HCT116 (cell line): ENCODE measurements at regions not wholly inside any gene's neighbourhood (a gene's known extent, or its start where the extent isn't known, plus 50 kb on each side); places are given as distances from the start of the nearest gene placed in this dataset.

ENCODE experiments used
- ATAC-seq: fragments of 200-7000 bp; cut with Tn5 transposase; 2 replicates; pipeline ENCODE4 v1.9.1; 2020; ENCODE audit warnings: mild to moderate bottlenecking, moderate library complexity
- BruUV-seq: library from RNA; stranded (reverse); fragments of 400-500 nt; replicated peaks from 2 replicates; lab custom pipeline; 2021; lab: Mats Ljungman, UMichigan
- CTCF ChIA-PET: fragments of 300-600 bp; sonication (Branson Sonifier 250); formaldehyde crosslinking; loops from one replicate; lab custom pipeline; 2021; ENCODE audit warnings: antibody characterized with exemption; lab: Charles Lee
- POLR2A ChIA-PET: fragments of 300-600, 350-600 bp; sonication (Branson Sonifier 250); formaldehyde crosslinking; loops from one replicate; lab custom pipeline; 2021; ENCODE audit warnings: antibody characterized with exemption; lab: Charles Lee
- RAD21 ChIA-PET, 2 experiments: fragments of 300-600 bp; sonication (Branson Sonifier 250); formaldehyde crosslinking; loops; one replicate each; lab custom pipeline; 2023; ENCODE audit warnings: low total read pairs in 2 of 2; ENCODE audit not compliant: uncharacterized antibody in 2 of 2, unreplicated experiment in 2 of 2, low non-redundant PET in 1 of 2; lab: Charles Lee
- DNase-seq: peaks from one replicate; pipeline ENCODE4 v3.0.0-alpha.2; 2010; ENCODE audit warnings: low read depth, low spot score
- H2AFZ ChIP-seq: fragments of 200-600 bp; shearing (Covaris generic), sonication (generic); 2 replicates; pipeline ENCODE4 v1.6.1; 2017; ENCODE audit warnings: low read depth, mixed run types, mixed read lengths, antibody characterized with exemption, low read length; ENCODE audit not compliant: poor library complexity, severe bottlenecking
- H3K27ac ChIP-seq: 2 replicates; pipeline ENCODE4 v1.5.1; 2012; ENCODE audit warnings: low read depth, low read length
- H3K27me3 ChIP-seq: fragments of 200-600 bp; sonication (generic); 2 replicates; pipeline ENCODE4 v1.6.1; 2016; ENCODE audit warnings: mixed run types, low read length, mixed read lengths; ENCODE audit not compliant: insufficient read depth
- H3K36me3 ChIP-seq, 2 experiments: fragments of 200-500 bp in 1 of 2; fragments of 200-600 bp in 1 of 2; sonication (Bioruptor generic) in 1 of 2; sonication (generic) in 1 of 2; 2 replicates each; pipeline versions ENCODE4 v1.5.1 to v1.6.1; 2014 to 2016; ENCODE audit warnings: low read length in 2 of 2, inconsistent platforms in 1 of 2, mixed read lengths in 1 of 2, mixed run types in 1 of 2; ENCODE audit not compliant: insufficient read depth in 2 of 2, control insufficient read depth in 1 of 2
- H3K4me1 ChIP-seq, 2 experiments: fragments of 200-600 bp in 1 of 2; sonication (generic) in 1 of 2; 2 replicates each; pipeline versions ENCODE4 v1.5.1 to v1.6.1; 2012 to 2017; ENCODE audit warnings: low read length in 2 of 2, inconsistent platforms in 1 of 2, mild to moderate bottlenecking in 1 of 2, mixed read lengths in 1 of 2, mixed run types in 1 of 2, moderate library complexity in 1 of 2; ENCODE audit not compliant: insufficient read depth in 2 of 2, control insufficient read depth in 1 of 2
- H3K4me2 ChIP-seq: fragments of 200-600 bp; sonication (generic); 2 replicates; pipeline ENCODE4 v1.6.1; 2017; ENCODE audit warnings: mixed run types, low read length, mixed read lengths
- H3K4me3 ChIP-seq, 2 experiments: fragments of 200-600 bp in 1 of 2; sonication (generic) in 1 of 2; replicated peaks in 1 of 2; 2 replicates each; pipeline ENCODE4 v1.5.1; 2011 to 2016; ENCODE audit warnings: low read length in 2 of 2, control low read depth in 1 of 2, low read depth in 1 of 2, mild to moderate bottlenecking in 1 of 2, mixed read lengths in 1 of 2, mixed run types in 1 of 2
- H3K79me2 ChIP-seq: fragments of 200-600 bp; sonication (generic); 2 replicates; pipeline ENCODE4 v1.6.1; 2017; ENCODE audit warnings: mild to moderate bottlenecking, mixed run types, low read length, moderate library complexity, mixed read lengths; ENCODE audit not compliant: insufficient read depth
- H3K9ac ChIP-seq: fragments of 200-600 bp; sonication (generic); 2 replicates; pipeline ENCODE4 v1.6.1; 2016; ENCODE audit warnings: low read length, mixed read lengths
- H3K9me2 ChIP-seq: fragments of 200-600 bp; sonication (generic), shearing (Covaris generic); 2 replicates; pipeline ENCODE4 v1.6.1; 2017; ENCODE audit warnings: mixed run types, mild to moderate bottlenecking, moderate library complexity; ENCODE audit not compliant: insufficient read depth
- H3K9me3 ChIP-seq, 2 experiments: fragments of 200-500 bp in 1 of 2; fragments of 200-600 bp in 1 of 2; sonication (Bioruptor generic) in 1 of 2; sonication (generic) in 1 of 2; 2 replicates each; pipeline ENCODE4 v1.6.1; 2014 to 2017; ENCODE audit warnings: low read length in 2 of 2, mixed read lengths in 2 of 2, inconsistent platforms in 1 of 2, low read depth in 1 of 2, mild to moderate bottlenecking in 1 of 2, mixed run types in 1 of 2, moderate library complexity in 1 of 2; ENCODE audit not compliant: control insufficient read depth in 1 of 2, insufficient read depth in 1 of 2
- H4K20me1 ChIP-seq: fragments of 200-600 bp; sonication (generic), shearing (Covaris generic); 2 replicates; pipeline ENCODE4 v1.6.1; 2017; ENCODE audit warnings: mixed run types, mild to moderate bottlenecking, moderate library complexity; ENCODE audit not compliant: insufficient read depth
- CBX3 ChIP-seq: IDR thresholded peaks from 2 replicates; pipeline ENCODE4 v1.6.1; 2012; ENCODE audit warnings: low read depth
- CEBPB ChIP-seq: IDR thresholded peaks from 2 replicates; pipeline ENCODE4 v1.6.1; 2012; ENCODE audit warnings: low read depth
- EZH2 ChIP-seq: fragments of 200-600 bp; sonication (generic); IDR thresholded peaks from 2 replicates; pipeline ENCODE4 v1.6.1; 2017; ENCODE audit warnings: antibody characterized with exemption, mixed run types
- MAX ChIP-seq: IDR thresholded peaks from 2 replicates; pipeline ENCODE4 v1.6.1; 2012
- POLR2AphosphoS5 ChIP-seq: IDR thresholded peaks from 2 replicates; pipeline ENCODE4 v1.6.1; 2011; ENCODE audit warnings: mild to moderate bottlenecking, low read depth, low read length, moderate library complexity
- RAD21 ChIP-seq: IDR thresholded peaks from 2 replicates; pipeline ENCODE4 v1.6.1; 2012; ENCODE audit warnings: low read depth, mild to moderate bottlenecking
- SRF ChIP-seq: IDR thresholded peaks from 2 replicates; pipeline ENCODE4 v1.6.1; 2012; ENCODE audit warnings: low read depth
- TCF7L2 ChIP-seq: IDR thresholded peaks from 2 replicates; pipeline ENCODE4 v1.7.0; 2011; ENCODE audit warnings: borderline replicate concordance, inconsistent platforms; ENCODE audit not compliant: insufficient read depth, insufficient read length; ENCODE audit errors: extremely low read depth
- YY1 ChIP-seq: IDR thresholded peaks from 2 replicates; pipeline ENCODE4 v1.6.1; 2011; ENCODE audit warnings: low read length, low read depth, moderate library complexity, mild to moderate bottlenecking; ENCODE audit not compliant: insufficient replicate concordance; ENCODE audit errors: extremely low read depth
- ZFX ChIP-seq: fragments of 450-650 bp; IDR thresholded peaks from 2 replicates; pipeline ENCODE4 v1.6.1; 2017
- ZNF274 ChIP-seq: fragments of 200-500 bp; sonication (Bioruptor generic); IDR thresholded peaks from 2 replicates; pipeline ENCODE4 v1.6.1; 2014; ENCODE audit warnings: mild to moderate bottlenecking, low read depth, low read length, inconsistent platforms
- intact Hi-C: fragments of 100-400 bp; cut with micrococcal nuclease; formaldehyde crosslinking; loops from 2 replicates; pipeline ENCODE4 v1.10.0; 2022
- TF ChIP-seq, protein P1 (sequence below): IDR thresholded peaks from 2 replicates; pipeline ENCODE4 v1.6.1; 2011; ENCODE audit warnings: mild to moderate bottlenecking, low read length, moderate library complexity; ENCODE audit not compliant: insufficient replicate concordance; ENCODE audit errors: extremely low read depth

GRCh38 chr7:156474241-156474743, 166.3 kb upstream of the RNF32 start:
- H3K79me2 ChIP-seq = no peaks in the 10 kb centered on the region
- H4K20me1 ChIP-seq = no peaks in the 10 kb centered on the region
- BruUV-seq = no TSS peak
- ChIA-PET RAD21 (no interaction called here), CTCF (interaction anchor here (0.9 kb wide), 1 partner anchor 41 kb away, joined by 3 read pairs; no protein-coding TSS in a partner anchor), POLR2A (no interaction called here)
- H3K27me3 ChIP-seq = no peaks in the 10 kb centered on the region
- H3K4me2 ChIP-seq = no peak overlapping the region
- ATAC-seq = no peak
- peaks cover 0 to 19% of the 10 kb centered on the region in 2 experiments; a peak in 2 of 4 replicates for H3K4me1 ChIP-seq
- DNase-seq = no peak
- H3K27ac ChIP-seq = no peak overlapping the region
- intact Hi-C loops = loop anchor here (5.0 kb wide), 2 partner anchors 317 to 677 kb away; no protein-coding TSS in a partner anchor
- no peak overlapping the region for H3K4me3 ChIP-seq
- H3K36me3 ChIP-seq = no peaks in the 10 kb centered on the region
- TF ChIP-seq EZH2 (no peak), RAD21 (no peak), MAX (no peak), POLR2AphosphoS5 (no peak), ZFX (no peak), ZNF274 (no peak), CEBPB (no peak)
- H3K9me2 ChIP-seq = no peaks in the 10 kb centered on the region
- H3K9ac ChIP-seq = no peak overlapping the region
- no peaks in the 10 kb centered on the region for H3K9me3 ChIP-seq
- peak overlapping the region; percentile 55 for H2AFZ ChIP-seq

GRCh38 chr7:156473476-156474240, 166.9 kb upstream of the RNF32 start:
- POLR2A ChIA-PET = no interaction called here
- Histone ChIP-seq H3K4me3 (no peak overlapping the region), H2AFZ (peak overlapping the region; percentile 55), H3K4me2 (peak overlapping the region; percentile 21), H4K20me1 (no peaks in the 10 kb centered on the region), H3K9me2 (no peaks in the 10 kb centered on the region), H3K9me3 (no peaks in the 10 kb centered on the region), H3K27ac (no peak overlapping the region), H3K36me3 (no peaks in the 10 kb centered on the region), H3K4me1 (peaks cover 0 to 19% of the 10 kb centered on the region in 2 experiments; a peak in 2 of 4 replicates), H3K27me3 (no peaks in the 10 kb centered on the region), H3K9ac (no peak overlapping the region), H3K79me2 (no peaks in the 10 kb centered on the region)
- CTCF ChIA-PET = interaction anchor here (0.7 to 1.2 kb wide), 4 partner anchors 42 to 660 kb away, joined by 3 to 5 read pairs (median 4); no protein-coding TSS in a partner anchor
- RAD21 ChIA-PET = no interaction called here
- ATAC-seq (peak; percentile 90), DNase-seq (peak; percentile 27)
- intact Hi-C loops = loop anchor here (1.0 to 5.0 kb wide), 4 partner anchors 316 to 676 kb away; no protein-coding TSS in a partner anchor
- BruUV-seq = no TSS peak
- no peak for TF ChIP-seq ZFX
- no peak for TF ChIP-seq TCF7L2
- TF ChIP-seq, protein P1, sequence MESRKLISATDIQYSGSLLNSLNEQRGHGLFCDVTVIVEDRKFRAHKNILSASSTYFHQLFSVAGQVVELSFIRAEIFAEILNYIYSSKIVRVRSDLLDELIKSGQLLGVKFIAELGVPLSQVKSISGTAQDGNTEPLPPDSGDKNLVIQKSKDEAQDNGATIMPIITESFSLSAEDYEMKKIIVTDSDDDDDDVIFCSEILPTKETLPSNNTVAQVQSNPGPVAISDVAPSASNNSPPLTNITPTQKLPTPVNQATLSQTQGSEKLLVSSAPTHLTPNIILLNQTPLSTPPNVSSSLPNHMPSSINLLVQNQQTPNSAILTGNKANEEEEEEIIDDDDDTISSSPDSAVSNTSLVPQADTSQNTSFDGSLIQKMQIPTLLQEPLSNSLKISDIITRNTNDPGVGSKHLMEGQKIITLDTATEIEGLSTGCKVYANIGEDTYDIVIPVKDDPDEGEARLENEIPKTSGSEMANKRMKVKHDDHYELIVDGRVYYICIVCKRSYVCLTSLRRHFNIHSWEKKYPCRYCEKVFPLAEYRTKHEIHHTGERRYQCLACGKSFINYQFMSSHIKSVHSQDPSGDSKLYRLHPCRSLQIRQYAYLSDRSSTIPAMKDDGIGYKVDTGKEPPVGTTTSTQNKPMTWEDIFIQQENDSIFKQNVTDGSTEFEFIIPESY = no peak
- TF ChIP-seq SRF = no peak
- TF ChIP-seq CBX3 = no peak
- no peak for TF ChIP-seq MAX
- peak; percentile 35 for TF ChIP-seq YY1
